H9 (cell line): ENCODE measurements at regions not wholly inside any gene's neighbourhood (a gene's known extent, or its start where the extent isn't known, plus 50 kb on each side); places are given as distances from the start of the nearest gene placed in this dataset.

ENCODE experiments used
- DNase-seq: peaks from one replicate; pipeline ENCODE4 v3.0.0-alpha.2; 2017
- H2AFZ ChIP-seq: one replicate; pipeline ENCODE4 v1.6.1; 2013; ENCODE audit warnings: mild to moderate bottlenecking, low read length, control low read depth, moderate library complexity
- H2AK5ac ChIP-seq: 2 replicates; pipeline ENCODE4 v1.6.1; 2013; ENCODE audit warnings: low read length, control low read depth, mixed read lengths; ENCODE audit not compliant: insufficient read length
- H2BK120ac ChIP-seq: one replicate; pipeline ENCODE4 v1.6.1; 2013; ENCODE audit warnings: low read depth, mild to moderate bottlenecking, low read length, control low read depth, inconsistent platforms; ENCODE audit not compliant: poor library complexity, severe bottlenecking
- H2BK12ac ChIP-seq: 2 replicates; pipeline ENCODE4 v1.6.1; 2013; ENCODE audit warnings: low read length, control low read depth, mixed read lengths, low read depth; ENCODE audit not compliant: insufficient read length
- H2BK15ac ChIP-seq: 2 replicates; pipeline ENCODE4 v1.6.1; 2013; ENCODE audit warnings: low read depth, low read length, control low read depth
- H2BK20ac ChIP-seq: one replicate; pipeline ENCODE4 v1.6.1; 2013; ENCODE audit warnings: low read depth, mild to moderate bottlenecking, low read length, control low read depth, inconsistent platforms; ENCODE audit not compliant: poor library complexity, severe bottlenecking
- H2BK5ac ChIP-seq: 2 replicates; pipeline ENCODE4 v1.6.1; 2013; ENCODE audit warnings: low read length, control low read depth, mixed read lengths; ENCODE audit not compliant: insufficient read length
- H3K14ac ChIP-seq: 2 replicates; pipeline ENCODE4 v1.6.1; 2013; ENCODE audit warnings: low read length, control low read depth; ENCODE audit not compliant: insufficient read depth
- H3K18ac ChIP-seq: 2 replicates; pipeline ENCODE4 v1.6.1; 2013; ENCODE audit warnings: low read depth, mild to moderate bottlenecking, mixed read lengths, low read length, control low read depth; ENCODE audit not compliant: insufficient read length
- H3K23ac ChIP-seq: 2 replicates; pipeline ENCODE4 v1.6.1; 2013; ENCODE audit warnings: low read length, control low read depth, mixed read lengths, low read depth; ENCODE audit not compliant: insufficient read length
- H3K23me2 ChIP-seq: 2 replicates; pipeline ENCODE4 v1.6.1; 2013; ENCODE audit warnings: low read depth, mild to moderate bottlenecking, mixed read lengths, low read length, control low read depth; ENCODE audit not compliant: insufficient read length, poor library complexity, severe bottlenecking
- H3K27ac ChIP-seq: 2 replicates; pipeline ENCODE4 v1.5.1; 2013; ENCODE audit warnings: low read length, control low read depth, mixed read lengths, low read depth; ENCODE audit not compliant: insufficient read length
- H3K27me3 ChIP-seq: 2 replicates; pipeline ENCODE4 v1.6.1; 2013; ENCODE audit warnings: low read length, control low read depth, inconsistent platforms; ENCODE audit not compliant: insufficient read depth
- H3K4ac ChIP-seq: 2 replicates; pipeline ENCODE4 v1.6.1; 2013; ENCODE audit warnings: low read depth, mild to moderate bottlenecking, control low read depth, inconsistent platforms, low read length, moderate library complexity
- H3K4me1 ChIP-seq: 2 replicates; pipeline ENCODE4 v1.6.1; 2013; ENCODE audit warnings: low read length, control low read depth, inconsistent platforms; ENCODE audit not compliant: insufficient read depth
- H3K4me2 ChIP-seq: 2 replicates; pipeline ENCODE4 v1.6.1; 2013; ENCODE audit warnings: low read length, control low read depth, mixed read lengths; ENCODE audit not compliant: insufficient read length, insufficient read depth
- H3K56ac ChIP-seq: 2 replicates; pipeline ENCODE4 v1.6.1; 2013; ENCODE audit warnings: low read depth, mild to moderate bottlenecking, mixed read lengths, low read length, control low read depth; ENCODE audit not compliant: insufficient read length
- H3K79me1 ChIP-seq: 2 replicates; pipeline ENCODE4 v1.6.1; 2013; ENCODE audit warnings: low read depth, mild to moderate bottlenecking, moderate library complexity, low read length, control low read depth, inconsistent platforms; ENCODE audit not compliant: insufficient read depth, poor library complexity, severe bottlenecking
- H3K79me2 ChIP-seq: 2 replicates; pipeline ENCODE4 v1.6.1; 2013; ENCODE audit warnings: low read length, control low read depth, inconsistent platforms; ENCODE audit not compliant: insufficient read depth
- H3K9ac ChIP-seq: 2 replicates; pipeline ENCODE4 v1.6.1; 2013; ENCODE audit warnings: low read length, control low read depth, mixed read lengths; ENCODE audit not compliant: insufficient read length; ENCODE audit errors: extremely low read depth
- H3K9me3 ChIP-seq: one replicate; pipeline ENCODE4 v1.6.1; 2013; ENCODE audit warnings: low read depth, low read length, inconsistent platforms; ENCODE audit not compliant: control insufficient read depth
- H3T11ph ChIP-seq: one replicate; pipeline ENCODE4 v1.6.1; 2013; ENCODE audit warnings: mild to moderate bottlenecking, low read length, control low read depth, inconsistent platforms
- H4K20me1 ChIP-seq: one replicate; pipeline ENCODE4 v1.6.1; 2013; ENCODE audit not compliant: control insufficient read depth, insufficient read length, insufficient read depth
- H4K5ac ChIP-seq: 2 replicates; pipeline ENCODE4 v1.6.1; 2013; ENCODE audit warnings: low read depth, mild to moderate bottlenecking, mixed read lengths, low read length, control low read depth; ENCODE audit not compliant: insufficient read length
- H4K8ac ChIP-seq: replicated peaks from 2 replicates; pipeline ENCODE4 v1.6.1; 2013; ENCODE audit warnings: low read length, control low read depth, mixed read lengths, low read depth; ENCODE audit not compliant: insufficient read length
- H4K91ac ChIP-seq: 2 replicates; pipeline ENCODE4 v1.6.1; 2013; ENCODE audit warnings: low read depth, mild to moderate bottlenecking, moderate library complexity, mixed read lengths, low read length, control low read depth; ENCODE audit not compliant: insufficient read length
- H3K27ac Mint-ChIP-seq, 3 experiments: 2 replicates in 2 of 3; 3 replicates in 1 of 3; pipeline ENCODE4 v1.8.0; 2020 to 2021; ENCODE audit warnings: mixed read lengths in 3 of 3, mild to moderate bottlenecking in 1 of 3, moderate library complexity in 1 of 3
- H3K27me3 Mint-ChIP-seq: 2 replicates; pipeline ENCODE4 v1.8.0; 2021; ENCODE audit warnings: low read depth, mild to moderate bottlenecking, moderate library complexity, mixed read lengths
- H3K36me3 Mint-ChIP-seq, 3 experiments: 2 replicates in 2 of 3; 3 replicates in 1 of 3; pipeline ENCODE4 v1.8.0; 2020 to 2021; ENCODE audit warnings: low read depth in 3 of 3, mixed read lengths in 3 of 3; ENCODE audit not compliant: insufficient read depth in 1 of 3
- H3K4me1 Mint-ChIP-seq, 2 experiments: 2 replicates each; pipeline ENCODE4 v1.8.0; 2020; ENCODE audit warnings: mixed read lengths in 2 of 2
- H3K4me3 Mint-ChIP-seq, 2 experiments: 2 replicates in 1 of 2; 3 replicates in 1 of 2; pipeline ENCODE4 v1.8.0; 2020 to 2021; ENCODE audit warnings: mild to moderate bottlenecking in 2 of 2, mixed read lengths in 2 of 2, moderate library complexity in 1 of 2
- H3K9me3 Mint-ChIP-seq, 2 experiments: 2 replicates in 1 of 2; 3 replicates in 1 of 2; pipeline ENCODE4 v1.8.0; 2020; ENCODE audit warnings: mild to moderate bottlenecking in 2 of 2, mixed read lengths in 2 of 2, moderate library complexity in 1 of 2
- CTCF ChIP-seq: fragments of 200-600 bp; sonication (generic); conservative IDR thresholded peaks from 3 replicates; pipeline ENCODE4 v1.8.0; 2021; ENCODE audit warnings: antibody characterized with exemption, mild to moderate bottlenecking
- WGBS: extraction: QIAGEN DNeasy Blood & Tissue Kit; methylation state at CpG from one replicate; pipeline ENCODE4 v1.1.7; 2013; ENCODE audit warnings: missing lambda C conversion rate, low lambda C conversion rate, mixed read lengths; ENCODE audit not compliant: insufficient read length; ENCODE audit errors: extremely low coverage; 5-methylcytosine and 5-hydroxymethylcytosine counted together

GRCh38 chr17:27233059-27233458 lies 60.9 kb upstream of the WSB1 start:
- no peak overlapping the region for H3K4me3 Mint-ChIP-seq
- Histone ChIP-seq H3T11ph (no peak overlapping the region), H2BK20ac (no peak overlapping the region), H4K91ac (no peak overlapping the region), H2BK15ac (no peak overlapping the region), H4K5ac (no peak overlapping the region), H3K18ac (no peak overlapping the region), H3K4ac (no peak overlapping the region), H3K27me3 (no peaks in the 10 kb centered on the region), H3K56ac (no peak overlapping the region), H3K14ac (no peak overlapping the region), H3K23me2 (no peaks in the 10 kb centered on the region), H3K23ac (no peak overlapping the region), H3K4me1 (no peaks in the 10 kb centered on the region), H3K79me1 (no peaks in the 10 kb centered on the region), H4K8ac (no peak overlapping the region), H2AFZ (no peak overlapping the region), H3K27ac (no peak overlapping the region), H3K9me3 (no peaks in the 10 kb centered on the region), H2AK5ac (no peak overlapping the region), H2BK120ac (no peak overlapping the region), H3K4me2 (no peak overlapping the region), H4K20me1 (no peaks in the 10 kb centered on the region), H2BK5ac (no peak overlapping the region), H3K9ac (no peak overlapping the region), H2BK12ac (no peak overlapping the region), H3K79me2 (no peaks in the 10 kb centered on the region)
- peaks cover 9 to 23% of the 10 kb centered on the region in 2 experiments for H3K9me3 Mint-ChIP-seq
- peaks cover 5% of the 10 kb centered on the region for H3K27me3 Mint-ChIP-seq
- no peak for TF ChIP-seq CTCF
- DNase-seq: no peak
- H3K36me3 Mint-ChIP-seq: no peaks in the 10 kb centered on the region
- WGBS: no CpG with 5 or more reads among the region's 3 CpGs
- H3K27ac Mint-ChIP-seq: no peak overlapping the region
- H3K4me1 Mint-ChIP-seq: no peaks in the 10 kb centered on the region
